ENCODE measurements at regions not wholly inside any gene's neighbourhood (a gene's known extent, or its start where the extent isn't known, plus 50 kb on each side); places are given as distances from the start of the nearest gene placed in this dataset.

DNA sequence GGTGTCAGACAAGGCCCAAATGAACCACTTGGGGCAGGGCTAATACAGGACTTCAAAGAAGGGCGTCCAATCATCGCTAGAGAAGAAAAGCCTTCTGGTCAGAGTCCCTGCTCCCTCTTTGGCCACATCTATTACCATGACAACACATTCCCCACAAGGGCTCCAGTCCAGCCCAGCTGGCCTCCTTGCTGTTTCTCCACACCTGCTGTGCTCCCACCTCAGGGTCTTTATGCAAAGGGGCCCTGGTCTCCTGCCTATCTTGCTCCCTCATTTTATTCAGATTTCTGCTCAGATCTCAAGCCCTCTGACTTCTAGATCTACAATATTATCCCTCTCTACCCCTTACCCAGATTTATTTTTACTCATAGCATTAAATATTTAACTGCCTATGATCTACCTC is 58.0 kb upstream of the KIRREL3 start:
- intact Hi-C loops (cut with DNase I) = no loop called here
- DNase-seq (no peak), ATAC-seq (no peak)
- Histone ChIP-seq H3K27me3 (ENCODE audit: low read depth) (no peaks in the 10 kb centered on the region), H3K9me3 (no peaks in the 10 kb centered on the region), H3K4me1 (no peaks in the 10 kb centered on the region), H3K4me3 (no peak overlapping the region), H3K36me3 (no peaks in the 10 kb centered on the region), H3K27ac (no peak overlapping the region)
- TF ChIP-seq, protein P1, sequence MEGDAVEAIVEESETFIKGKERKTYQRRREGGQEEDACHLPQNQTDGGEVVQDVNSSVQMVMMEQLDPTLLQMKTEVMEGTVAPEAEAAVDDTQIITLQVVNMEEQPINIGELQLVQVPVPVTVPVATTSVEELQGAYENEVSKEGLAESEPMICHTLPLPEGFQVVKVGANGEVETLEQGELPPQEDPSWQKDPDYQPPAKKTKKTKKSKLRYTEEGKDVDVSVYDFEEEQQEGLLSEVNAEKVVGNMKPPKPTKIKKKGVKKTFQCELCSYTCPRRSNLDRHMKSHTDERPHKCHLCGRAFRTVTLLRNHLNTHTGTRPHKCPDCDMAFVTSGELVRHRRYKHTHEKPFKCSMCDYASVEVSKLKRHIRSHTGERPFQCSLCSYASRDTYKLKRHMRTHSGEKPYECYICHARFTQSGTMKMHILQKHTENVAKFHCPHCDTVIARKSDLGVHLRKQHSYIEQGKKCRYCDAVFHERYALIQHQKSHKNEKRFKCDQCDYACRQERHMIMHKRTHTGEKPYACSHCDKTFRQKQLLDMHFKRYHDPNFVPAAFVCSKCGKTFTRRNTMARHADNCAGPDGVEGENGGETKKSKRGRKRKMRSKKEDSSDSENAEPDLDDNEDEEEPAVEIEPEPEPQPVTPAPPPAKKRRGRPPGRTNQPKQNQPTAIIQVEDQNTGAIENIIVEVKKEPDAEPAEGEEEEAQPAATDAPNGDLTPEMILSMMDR (IDR thresholded peaks at IDR 0.05) = no peak

DNA sequence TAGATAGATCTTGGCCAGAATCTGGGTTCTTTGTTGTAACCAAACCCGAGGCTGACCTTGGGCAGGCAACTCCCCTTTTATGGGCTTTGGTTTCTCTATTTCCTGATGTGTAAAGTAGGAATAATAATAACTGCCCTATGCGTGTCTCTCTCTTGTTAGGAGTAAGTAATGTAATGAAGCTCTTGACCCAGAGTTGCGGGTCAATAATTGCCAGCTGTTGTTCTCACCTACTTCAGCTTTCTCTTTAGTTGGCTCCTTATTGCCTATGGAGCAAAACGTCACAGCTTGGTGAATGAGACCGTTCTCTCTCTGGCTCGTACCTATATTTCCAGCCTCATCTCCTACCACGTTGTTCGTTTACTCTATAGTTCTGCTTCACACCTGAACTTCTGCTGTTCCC is 56.6 kb upstream of the KIRREL3 start:
- TF ChIP-seq, protein P1 (IDR thresholded peaks at IDR 0.05) = no peak
- Histone ChIP-seq H3K4me1 (no peaks in the 10 kb centered on the region), H3K27me3 (ENCODE audit: low read depth) (no peaks in the 10 kb centered on the region), H3K9me3 (no peaks in the 10 kb centered on the region), H3K36me3 (no peaks in the 10 kb centered on the region), H3K4me3 (no peak overlapping the region), H3K27ac (no peak overlapping the region)
- ATAC-seq (no peak), DNase-seq (no peak)
- intact Hi-C loops (cut with DNase I) = no loop called here

DNA sequence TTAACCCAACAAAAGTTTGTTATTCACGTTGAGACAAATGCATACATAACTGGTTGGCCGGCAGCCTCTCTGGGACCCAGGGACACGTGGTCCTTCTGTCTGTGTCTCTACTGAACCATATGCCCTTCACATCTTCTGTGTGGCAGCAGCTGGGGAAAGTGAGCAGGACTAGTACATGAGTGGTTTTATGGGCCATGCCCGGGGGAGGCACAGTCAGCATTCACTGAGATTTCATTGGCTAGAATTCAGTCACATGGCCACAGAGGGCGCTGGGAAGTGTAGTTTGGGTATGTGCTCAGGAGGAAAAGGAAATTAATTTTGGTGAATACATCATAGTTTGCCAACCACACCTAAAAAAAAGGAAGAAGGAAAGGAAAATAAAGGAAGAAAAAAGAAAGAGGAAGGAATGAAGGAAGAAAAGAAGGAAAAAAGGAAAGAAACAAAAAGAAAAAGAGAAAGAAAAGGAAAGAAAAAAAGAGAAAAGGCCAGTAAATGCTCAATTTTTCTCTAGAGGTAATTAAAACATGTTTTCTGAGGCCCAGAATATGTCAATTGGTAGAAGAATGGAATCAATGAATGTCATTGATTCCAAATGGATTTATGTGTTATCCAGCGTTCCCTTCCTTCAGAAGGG is 55.9 kb upstream of the KIRREL3 start:
- Histone ChIP-seq H3K4me3 (no peak overlapping the region), H3K9me3 (no peaks in the 10 kb centered on the region), H3K27ac (no peak overlapping the region), H3K36me3 (no peaks in the 10 kb centered on the region), H3K27me3 (ENCODE audit: low read depth) (no peaks in the 10 kb centered on the region), H3K4me1 (no peaks in the 10 kb centered on the region)
- ATAC-seq (no peak), DNase-seq (no peak)
- intact Hi-C loops (cut with DNase I) = no loop called here
- TF ChIP-seq, protein P1 (IDR thresholded peaks at IDR 0.05) = no peak

DNA sequence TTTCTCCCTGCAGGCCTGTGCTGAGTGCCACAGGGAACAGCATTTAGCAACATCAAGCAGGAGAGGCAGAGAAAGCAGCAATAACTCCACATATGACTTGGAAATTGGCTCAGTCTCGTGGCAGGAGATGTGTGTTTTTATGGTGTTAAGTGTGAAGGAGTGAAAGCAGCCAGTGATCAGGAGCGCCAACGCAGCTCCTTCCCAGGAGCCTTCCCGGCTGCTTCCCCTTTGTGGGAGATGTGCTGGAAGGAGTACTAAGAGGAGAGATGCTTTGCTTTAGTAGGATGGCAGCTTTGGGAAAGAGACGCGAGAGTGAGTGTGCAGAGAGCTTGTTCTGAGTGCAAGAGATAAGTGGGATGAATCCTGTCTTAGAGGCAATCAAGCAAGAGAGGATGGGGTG is 54.7 kb upstream of the KIRREL3 start:
- ATAC-seq (no peak), DNase-seq (no peak)
- intact Hi-C loops (cut with DNase I) = no loop called here

DNA sequence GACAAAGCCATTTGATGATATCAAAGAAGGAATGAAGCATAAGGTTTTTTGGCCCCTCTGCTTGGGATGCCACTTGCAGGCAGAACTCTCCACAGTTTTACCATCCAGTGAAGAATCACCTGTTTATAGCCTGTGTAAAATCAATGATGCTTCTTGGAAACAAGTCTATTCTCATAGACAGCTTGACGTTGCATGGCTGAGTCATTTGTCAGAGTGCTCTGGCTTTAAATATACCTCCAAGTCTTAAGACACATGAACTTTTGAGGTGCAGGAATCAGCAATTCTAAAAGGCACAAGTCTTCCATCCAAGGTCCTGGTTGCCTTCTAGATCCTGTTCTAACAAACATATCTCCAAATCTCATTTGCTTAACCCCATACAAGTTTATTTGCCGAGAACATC is 53.6 kb upstream of the KIRREL3 start:
- H3K27ac ChIP-seq = no peak overlapping the region
- DNase-seq = no peak
- no peaks in the 10 kb centered on the region for H3K36me3 ChIP-seq
- H3K4me1 ChIP-seq = no peaks in the 10 kb centered on the region
- no peaks in the 10 kb centered on the region for H3K27me3 ChIP-seq (ENCODE audit: low read depth)
- intact Hi-C loops (cut with DNase I) = no loop called here
- no peak overlapping the region for H3K4me3 ChIP-seq
- ATAC-seq = no peak
- H3K9me3 ChIP-seq = no peaks in the 10 kb centered on the region
- TF ChIP-seq, protein P1 (IDR thresholded peaks at IDR 0.05) = no peak

More for the DNA sequence above, 54.7 kb upstream of the KIRREL3 start:
- Histone ChIP-seq H3K4me1 (no peaks in the 10 kb centered on the region), H3K36me3 (no peaks in the 10 kb centered on the region), H3K27me3 (ENCODE audit: low read depth) (no peaks in the 10 kb centered on the region), H3K4me3 (no peak overlapping the region), H3K27ac (no peak overlapping the region), H3K9me3 (no peaks in the 10 kb centered on the region)
- TF ChIP-seq, protein P1 (IDR thresholded peaks at IDR 0.05) = no peak

All from lower lobe of right lung (tissue), 2 donors.